IPS-NIHi7 (cell line): ENCODE measurements at regions not wholly inside any gene's neighbourhood (a gene's known extent, or its start where the extent isn't known, plus 50 kb on each side); places are given as distances from the start of the nearest gene placed in this dataset.
A peak's percentile ranks its signal among the peaks of the same experiment; 100 is the strongest.

Experiments
- DNase-seq: peaks from one replicate; pipeline ENCODE4 v3.0.0; 2012; ENCODE audit warnings: mixed read lengths; ENCODE audit errors: extremely low spot score

- DNase-seq: no peak
Measured at GRCh38 chr9:89793124-89793495, 188.3 kb downstream of the GADD45G start.

- DNase-seq: no peak
Measured at GRCh38 chr9:89793551-89793950, 188.7 kb downstream of the GADD45G start.

- no peak for DNase-seq
Measured at GRCh38 chr9:89794918-89795317, 190.1 kb downstream of the GADD45G start.

GRCh38 chr9:89795538-89796195 is 190.9 kb downstream of the GADD45G start:
- no peak for DNase-seq

- DNase-seq: no peak
Measured at GRCh38 chr9:89796606-89797005, 191.8 kb downstream of the GADD45G start.

- no peak for DNase-seq
Measured at GRCh38 chr9:89797255-89797654, 192.4 kb downstream of the GADD45G start.

- no peak for DNase-seq
Measured at GRCh38 chr9:89797937-89798455, 193.2 kb downstream of the GADD45G start.

- DNase-seq: no peak
Measured at GRCh38 chr9:89798547-89799120, 193.8 kb downstream of the GADD45G start.

GRCh38 chr9:89799221-89799620 is 194.4 kb downstream of the GADD45G start:
- no peak for DNase-seq

GRCh38 chr9:89799766-89800165 is 195.0 kb downstream of the GADD45G start:
- DNase-seq: no peak

- no peak for DNase-seq
Measured at GRCh38 chr9:89801341-89801740, 196.5 kb downstream of the GADD45G start.

GRCh38 chr9:89801742-89802670 is 197.2 kb downstream of the GADD45G start:
- no peak for DNase-seq

GRCh38 chr9:89802781-89803355 is 198.1 kb downstream of the GADD45G start:
- DNase-seq: no peak

- DNase-seq: no peak
Measured at GRCh38 chr9:89803403-89803802, 198.6 kb downstream of the GADD45G start.

- no peak for DNase-seq
Measured at GRCh38 chr9:89804766-89805531, 200.1 kb downstream of the GADD45G start.

- no peak for DNase-seq
Measured at GRCh38 chr9:89805571-89806292, 200.9 kb downstream of the GADD45G start.

GRCh38 chr9:89806371-89807100 is 201.7 kb downstream of the GADD45G start:
- DNase-seq: no peak

- no peak for DNase-seq
Measured at GRCh38 chr9:89807101-89807395, 202.2 kb downstream of the GADD45G start.

GRCh38 chr9:89807682-89808075 is 202.9 kb downstream of the GADD45G start:
- DNase-seq: no peak

GRCh38 chr9:89808076-89808755 is 203.4 kb downstream of the GADD45G start:
- DNase-seq: peak; percentile 39
